ENCODE measurements at regions not wholly inside any gene's neighbourhood (a gene's known extent, or its start where the extent isn't known, plus 50 kb on each side); places are given as distances from the start of the nearest gene placed in this dataset.

GRCh38 chr3:173217127-173217526, 76.1 kb upstream of the SPATA16 start:
- no peak for TF ChIP-seq CTCF (IDR thresholded peaks at IDR 0.05)
- no peak for TF ChIP-seq POLR2A (IDR thresholded peaks at IDR 0.05)
